ENCODE measurements at regions not wholly inside any gene's neighbourhood (a gene's known extent, or its start where the extent isn't known, plus 50 kb on each side); places are given as distances from the start of the nearest gene placed in this dataset.

GRCh38 chr1:69269491-69269890, 298.2 kb upstream of the LRRC7 start:
- no peaks in the 10 kb centered on the region for H3K36me3 ChIP-seq (ENCODE audit: control insufficient read depth, insufficient read depth, low read length)
- no peaks in the 10 kb centered on the region for H3K9me3 ChIP-seq (ENCODE audit: control insufficient read depth, low read length)
- no peak overlapping the region for H3K4me3 ChIP-seq (ENCODE audit: extremely low read depth, insufficient read depth, low read length, poor library complexity, severe bottlenecking)
- 50 to 82% methylated on average over 1 of the region's 2 CpGs for WGBS, 2 experiments (ENCODE audit: insufficient coverage in 2 of 2)
- H3K4me1 ChIP-seq (ENCODE audit: control insufficient read depth, insufficient read depth, low read length, poor library complexity, severe bottlenecking), result no peaks in the 10 kb centered on the region
- H3K27ac ChIP-seq (ENCODE audit: low read depth, low read length, severe bottlenecking), result no peak overlapping the region

GRCh38 chr1:69271587-69272125, 296.1 kb upstream of the LRRC7 start:
- WGBS, 2 experiments (ENCODE audit: insufficient coverage in 2 of 2), result no CpG with 5 or more reads among the region's 5 CpGs
- Histone ChIP-seq H3K4me3 (ENCODE audit: extremely low read depth, insufficient read depth, low read length, poor library complexity, severe bottlenecking) (no peak overlapping the region), H3K9me3 (ENCODE audit: control insufficient read depth, low read length) (no peaks in the 10 kb centered on the region), H3K4me1 (ENCODE audit: control insufficient read depth, insufficient read depth, low read length, poor library complexity, severe bottlenecking) (no peaks in the 10 kb centered on the region), H3K36me3 (ENCODE audit: control insufficient read depth, insufficient read depth, low read length) (no peaks in the 10 kb centered on the region), H3K27ac (ENCODE audit: low read depth, low read length, severe bottlenecking) (no peak overlapping the region)

GRCh38 chr1:69272684-69273083, 295.0 kb upstream of the LRRC7 start:
- WGBS, 2 experiments (ENCODE audit: insufficient coverage in 2 of 2), result 93 to 100% methylated on average over 3 of the region's 4 CpGs
- H3K4me3 ChIP-seq (ENCODE audit: extremely low read depth, insufficient read depth, low read length, poor library complexity, severe bottlenecking), result no peak overlapping the region
- H3K36me3 ChIP-seq (ENCODE audit: control insufficient read depth, insufficient read depth, low read length), result no peaks in the 10 kb centered on the region
- H3K9me3 ChIP-seq (ENCODE audit: control insufficient read depth, low read length), result no peaks in the 10 kb centered on the region
- H3K27ac ChIP-seq (ENCODE audit: low read depth, low read length, severe bottlenecking), result no peak overlapping the region
- H3K4me1 ChIP-seq (ENCODE audit: control insufficient read depth, insufficient read depth, low read length, poor library complexity, severe bottlenecking), result no peaks in the 10 kb centered on the region

GRCh38 chr1:69278923-69279322, 288.8 kb upstream of the LRRC7 start:
- 100% methylated on average over 1 of the region's 2 CpGs; no CpG with 5 or more reads in 1 of the 2 experiments for WGBS, 2 experiments (ENCODE audit: insufficient coverage in 2 of 2)
- no peak overlapping the region for H3K27ac ChIP-seq (ENCODE audit: low read depth, low read length, severe bottlenecking)
- no peak overlapping the region for H3K4me3 ChIP-seq (ENCODE audit: extremely low read depth, insufficient read depth, low read length, poor library complexity, severe bottlenecking)
- no peaks in the 10 kb centered on the region for H3K36me3 ChIP-seq (ENCODE audit: control insufficient read depth, insufficient read depth, low read length)
- H3K4me1 ChIP-seq (ENCODE audit: control insufficient read depth, insufficient read depth, low read length, poor library complexity, severe bottlenecking), result no peaks in the 10 kb centered on the region
- H3K9me3 ChIP-seq (ENCODE audit: control insufficient read depth, low read length), result no peaks in the 10 kb centered on the region

- Histone ChIP-seq H3K9me3 (ENCODE audit: control insufficient read depth, low read length) (no peaks in the 10 kb centered on the region), H3K27ac (ENCODE audit: low read depth, low read length, severe bottlenecking) (no peak overlapping the region), H3K36me3 (ENCODE audit: control insufficient read depth, insufficient read depth, low read length) (no peaks in the 10 kb centered on the region), H3K4me1 (ENCODE audit: control insufficient read depth, insufficient read depth, low read length, poor library complexity, severe bottlenecking) (no peaks in the 10 kb centered on the region), H3K4me3 (ENCODE audit: extremely low read depth, insufficient read depth, low read length, poor library complexity, severe bottlenecking) (no peak overlapping the region)
- 67% methylated on average over 1 of the region's 1 CpG; no CpG with 5 or more reads in 1 of the 2 experiments for WGBS, 2 experiments (ENCODE audit: insufficient coverage in 2 of 2)
These were observed 284.2 kb upstream of the LRRC7 start for GRCh38 chr1:69283516-69283915.

- Histone ChIP-seq H3K27ac (ENCODE audit: low read depth, low read length, severe bottlenecking) (no peak overlapping the region), H3K36me3 (ENCODE audit: control insufficient read depth, insufficient read depth, low read length) (no peaks in the 10 kb centered on the region), H3K4me3 (ENCODE audit: extremely low read depth, insufficient read depth, low read length, poor library complexity, severe bottlenecking) (no peak overlapping the region), H3K4me1 (ENCODE audit: control insufficient read depth, insufficient read depth, low read length, poor library complexity, severe bottlenecking) (no peaks in the 10 kb centered on the region), H3K9me3 (ENCODE audit: control insufficient read depth, low read length) (no peaks in the 10 kb centered on the region)
- no CpG with 5 or more reads among the region's 1 CpG for WGBS, 2 experiments (ENCODE audit: insufficient coverage in 2 of 2)
These were observed 283.2 kb upstream of the LRRC7 start for GRCh38 chr1:69284508-69284907.

GRCh38 chr1:69288416-69288815, 279.3 kb upstream of the LRRC7 start:
- H3K27ac ChIP-seq (ENCODE audit: low read depth, low read length, severe bottlenecking), result no peak overlapping the region
- H3K4me1 ChIP-seq (ENCODE audit: control insufficient read depth, insufficient read depth, low read length, poor library complexity, severe bottlenecking), result no peaks in the 10 kb centered on the region
- WGBS, 2 experiments (ENCODE audit: insufficient coverage in 2 of 2), result 92 to 98% methylated on average over 4 to 5 of the region's 5 CpGs
- no peaks in the 10 kb centered on the region for H3K36me3 ChIP-seq (ENCODE audit: control insufficient read depth, insufficient read depth, low read length)
- no peak overlapping the region for H3K4me3 ChIP-seq (ENCODE audit: extremely low read depth, insufficient read depth, low read length, poor library complexity, severe bottlenecking)
- no peaks in the 10 kb centered on the region for H3K9me3 ChIP-seq (ENCODE audit: control insufficient read depth, low read length)

GRCh38 chr1:69290291-69290690, 277.4 kb upstream of the LRRC7 start:
- 100% methylated on average over 1 of the region's 1 CpG; no CpG with 5 or more reads in 1 of the 2 experiments for WGBS, 2 experiments (ENCODE audit: insufficient coverage in 2 of 2)
- Histone ChIP-seq H3K4me1 (ENCODE audit: control insufficient read depth, insufficient read depth, low read length, poor library complexity, severe bottlenecking) (no peaks in the 10 kb centered on the region), H3K9me3 (ENCODE audit: control insufficient read depth, low read length) (no peaks in the 10 kb centered on the region), H3K4me3 (ENCODE audit: extremely low read depth, insufficient read depth, low read length, poor library complexity, severe bottlenecking) (no peak overlapping the region), H3K27ac (ENCODE audit: low read depth, low read length, severe bottlenecking) (no peak overlapping the region), H3K36me3 (ENCODE audit: control insufficient read depth, insufficient read depth, low read length) (no peaks in the 10 kb centered on the region)

GRCh38 chr1:69291541-69291940, 276.2 kb upstream of the LRRC7 start:
- H3K4me3 ChIP-seq (ENCODE audit: extremely low read depth, insufficient read depth, low read length, poor library complexity, severe bottlenecking), result no peak overlapping the region
- H3K36me3 ChIP-seq (ENCODE audit: control insufficient read depth, insufficient read depth, low read length), result no peaks in the 10 kb centered on the region
- 80 to 81% methylated on average over 2 to 3 of the region's 4 CpGs for WGBS, 2 experiments (ENCODE audit: insufficient coverage in 2 of 2)
- H3K4me1 ChIP-seq (ENCODE audit: control insufficient read depth, insufficient read depth, low read length, poor library complexity, severe bottlenecking), result no peaks in the 10 kb centered on the region
- no peaks in the 10 kb centered on the region for H3K9me3 ChIP-seq (ENCODE audit: control insufficient read depth, low read length)
- H3K27ac ChIP-seq (ENCODE audit: low read depth, low read length, severe bottlenecking), result no peak overlapping the region

- Histone ChIP-seq H3K27ac (ENCODE audit: low read depth, low read length, severe bottlenecking) (no peak overlapping the region), H3K4me1 (ENCODE audit: control insufficient read depth, insufficient read depth, low read length, poor library complexity, severe bottlenecking) (no peaks in the 10 kb centered on the region), H3K4me3 (ENCODE audit: extremely low read depth, insufficient read depth, low read length, poor library complexity, severe bottlenecking) (no peak overlapping the region), H3K9me3 (ENCODE audit: control insufficient read depth, low read length) (no peaks in the 10 kb centered on the region), H3K36me3 (ENCODE audit: control insufficient read depth, insufficient read depth, low read length) (no peaks in the 10 kb centered on the region)
- no CpG with 5 or more reads among the region's 3 CpGs for WGBS, 2 experiments (ENCODE audit: insufficient coverage in 2 of 2)
These were observed 274.9 kb upstream of the LRRC7 start for GRCh38 chr1:69292833-69293232.

- H3K27ac ChIP-seq (ENCODE audit: low read depth, low read length, severe bottlenecking), result no peak overlapping the region
- H3K4me3 ChIP-seq (ENCODE audit: extremely low read depth, insufficient read depth, low read length, poor library complexity, severe bottlenecking), result no peak overlapping the region
- no CpG with 5 or more reads among the region's 1 CpG for WGBS, 2 experiments (ENCODE audit: insufficient coverage in 2 of 2)
- no peaks in the 10 kb centered on the region for H3K4me1 ChIP-seq (ENCODE audit: control insufficient read depth, insufficient read depth, low read length, poor library complexity, severe bottlenecking)
- H3K9me3 ChIP-seq (ENCODE audit: control insufficient read depth, low read length), result no peaks in the 10 kb centered on the region
- no peaks in the 10 kb centered on the region for H3K36me3 ChIP-seq (ENCODE audit: control insufficient read depth, insufficient read depth, low read length)
These were observed 273.6 kb upstream of the LRRC7 start for GRCh38 chr1:69294171-69294570.
